Ishikawa (cell line): ENCODE measurements at regions not wholly inside any gene's neighbourhood (a gene's known extent, or its start where the extent isn't known, plus 50 kb on each side); places are given as distances from the start of the nearest gene placed in this dataset.

Source experiments
- CEBPB ChIP-seq: IDR thresholded peaks from 2 replicates; pipeline ENCODE4 v1.6.1; 2012
- CREB1 ChIP-seq: IDR thresholded peaks from 2 replicates; pipeline ENCODE4 v1.6.1; 2012; ENCODE audit warnings: low read depth
- EGR1 ChIP-seq: IDR thresholded peaks from 2 replicates; pipeline ENCODE4 v1.6.1; 2012
- EP300 ChIP-seq: IDR thresholded peaks from 2 replicates; pipeline ENCODE4 v1.6.1; 2012; ENCODE audit warnings: borderline replicate concordance
- FOXM1 ChIP-seq: IDR thresholded peaks from 2 replicates; pipeline ENCODE4 v1.6.1; 2012; ENCODE audit warnings: low read depth, borderline replicate concordance
- NFIC ChIP-seq: IDR thresholded peaks from 2 replicates; pipeline ENCODE4 v1.6.1; 2012
- REST ChIP-seq: IDR thresholded peaks from 2 replicates; pipeline ENCODE4 v1.6.1; 2012; ENCODE audit warnings: low read depth, mild to moderate bottlenecking
- TAF1 ChIP-seq: IDR thresholded peaks from 2 replicates; pipeline ENCODE4 v1.6.1; 2012; ENCODE audit warnings: low read depth, mild to moderate bottlenecking
- YY1 ChIP-seq: IDR thresholded peaks from 2 replicates; pipeline ENCODE4 v1.6.1; 2012; ENCODE audit warnings: low read depth
- ZBTB7A ChIP-seq: IDR thresholded peaks from 2 replicates; pipeline ENCODE4 v1.6.1; 2012; ENCODE audit warnings: low read depth
- TF ChIP-seq, protein P1 (sequence below): IDR thresholded peaks from 2 replicates; pipeline ENCODE4 v1.6.1; 2012

- TF ChIP-seq TAF1 (no peak), REST (no peak), FOXM1 (no peak), NFIC (no peak), CEBPB (no peak), CREB1 (no peak), EP300 (no peak), ZBTB7A (no peak), YY1 (no peak), EGR1 (no peak)
- TF ChIP-seq, protein P1, sequence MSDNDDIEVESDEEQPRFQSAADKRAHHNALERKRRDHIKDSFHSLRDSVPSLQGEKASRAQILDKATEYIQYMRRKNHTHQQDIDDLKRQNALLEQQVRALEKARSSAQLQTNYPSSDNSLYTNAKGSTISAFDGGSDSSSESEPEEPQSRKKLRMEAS = no peak
These were observed 994.0 kb upstream of the SEMA6A start for GRCh38 chr5:117568622-117569021.
